HUES48 (cell line): ENCODE measurements at regions not wholly inside any gene's neighbourhood (a gene's known extent, or its start where the extent isn't known, plus 50 kb on each side); places are given as distances from the start of the nearest gene placed in this dataset.

ENCODE experiments used
- H3K27ac ChIP-seq: one replicate; pipeline ENCODE4 v1.7.0; 2013; ENCODE audit warnings: low read depth, low read length, inconsistent platforms
- H3K27me3 ChIP-seq: 2 replicates; pipeline ENCODE4 v1.6.1; 2013; ENCODE audit warnings: mild to moderate bottlenecking, low read length; ENCODE audit not compliant: control insufficient read depth, insufficient read depth
- H3K36me3 ChIP-seq: 2 replicates; pipeline ENCODE4 v1.6.1; 2013; ENCODE audit warnings: low read length; ENCODE audit not compliant: control insufficient read depth, insufficient read depth
- H3K4me1 ChIP-seq: 2 replicates; pipeline ENCODE4 v1.6.1; 2013; ENCODE audit warnings: mild to moderate bottlenecking, low read length; ENCODE audit not compliant: control insufficient read depth, insufficient read depth
- H3K4me3 ChIP-seq: 2 replicates; pipeline ENCODE4 v1.5.1; 2013; ENCODE audit warnings: mild to moderate bottlenecking, low read depth, low read length
- H3K9ac ChIP-seq: 2 replicates; pipeline ENCODE4 v1.6.1; 2013; ENCODE audit warnings: mild to moderate bottlenecking, low read depth, low read length, moderate library complexity
- H3K9me3 ChIP-seq: 2 replicates; pipeline ENCODE4 v1.6.1; 2013; ENCODE audit warnings: low read length; ENCODE audit not compliant: control insufficient read depth, insufficient read depth

DNA sequence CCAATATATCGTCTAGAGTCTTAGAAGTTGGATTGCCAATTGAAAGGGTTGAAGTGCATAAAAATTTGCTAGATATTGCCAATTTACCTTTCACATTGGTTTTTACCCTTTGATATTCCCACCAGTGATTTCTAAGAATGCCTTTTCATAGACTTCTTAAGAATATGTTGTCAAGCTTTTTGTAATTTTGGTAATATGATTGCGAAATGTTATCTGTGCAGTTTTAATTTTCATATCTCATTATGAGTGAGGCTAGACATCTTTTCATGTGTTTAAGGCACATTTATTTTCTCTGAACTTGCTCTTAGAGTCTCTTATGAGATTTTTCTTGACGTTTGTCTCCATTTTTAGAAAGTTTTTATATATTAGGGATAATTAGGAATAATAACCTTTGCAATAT lies 567.2 kb downstream of the CCSER2 start:
- H3K27ac ChIP-seq, result no peak overlapping the region
- peaks cover 2% of the 10 kb centered on the region; the same call in 1 of the 2 replicates for H3K4me1 ChIP-seq
- H3K4me3 ChIP-seq, result no peak overlapping the region
- no peaks in the 10 kb centered on the region for H3K27me3 ChIP-seq
- no peaks in the 10 kb centered on the region for H3K9me3 ChIP-seq
- H3K36me3 ChIP-seq, result no peaks in the 10 kb centered on the region
- H3K9ac ChIP-seq, result no peak overlapping the region

DNA sequence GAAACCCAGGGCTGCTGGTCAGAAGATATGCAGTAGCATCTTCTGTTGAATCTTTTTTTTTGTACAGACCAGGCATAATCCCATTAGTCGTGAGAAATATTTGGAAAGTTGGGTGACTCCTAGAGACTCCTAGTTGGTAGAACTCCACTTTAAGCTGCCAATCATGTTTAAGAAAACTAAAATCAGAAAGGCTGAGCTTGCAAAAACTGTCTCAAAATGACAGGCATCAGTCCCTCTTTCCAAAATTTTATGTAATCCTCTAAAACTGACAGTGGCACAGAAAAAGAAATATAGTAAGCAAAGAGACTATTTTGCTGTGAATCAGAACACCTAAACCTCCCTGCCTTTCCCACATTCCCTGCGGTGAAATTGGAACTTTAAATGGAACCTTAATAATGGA lies 568.5 kb downstream of the CCSER2 start:
- Histone ChIP-seq H3K4me3 (no peak overlapping the region), H3K27ac (no peak overlapping the region), H3K27me3 (no peaks in the 10 kb centered on the region), H3K9ac (no peak overlapping the region), H3K9me3 (no peaks in the 10 kb centered on the region), H3K4me1 (peaks cover 5% of the 10 kb centered on the region; the same call in 1 of the 2 replicates), H3K36me3 (no peaks in the 10 kb centered on the region)

DNA sequence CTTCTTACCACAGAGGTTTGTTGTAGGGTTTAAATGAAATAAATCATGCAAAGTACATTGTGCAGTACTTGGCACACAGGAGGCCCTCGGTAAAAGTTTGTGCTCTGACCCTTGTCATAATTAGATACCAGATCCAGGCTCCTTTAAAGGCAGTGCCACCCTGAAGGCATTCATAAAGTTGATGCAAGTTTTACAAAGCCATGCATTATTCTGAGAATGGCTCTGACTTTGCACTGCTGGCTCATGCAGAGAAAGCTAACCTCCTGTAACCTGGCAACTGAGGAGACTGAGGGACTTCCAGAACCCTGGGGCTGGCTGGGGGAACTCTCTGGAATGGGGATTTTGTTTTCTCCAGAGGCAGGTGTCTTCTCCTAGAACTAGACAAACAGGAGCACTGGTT lies 570.9 kb downstream of the CCSER2 start:
- no peak overlapping the region for H3K4me3 ChIP-seq
- H3K27me3 ChIP-seq, result no peaks in the 10 kb centered on the region
- no peak overlapping the region for H3K27ac ChIP-seq
- no peaks in the 10 kb centered on the region for H3K36me3 ChIP-seq
- H3K4me1 ChIP-seq, result peaks cover 4% of the 10 kb centered on the region; the same call in 1 of the 2 replicates
- H3K9me3 ChIP-seq, result no peaks in the 10 kb centered on the region
- no peak overlapping the region for H3K9ac ChIP-seq

DNA sequence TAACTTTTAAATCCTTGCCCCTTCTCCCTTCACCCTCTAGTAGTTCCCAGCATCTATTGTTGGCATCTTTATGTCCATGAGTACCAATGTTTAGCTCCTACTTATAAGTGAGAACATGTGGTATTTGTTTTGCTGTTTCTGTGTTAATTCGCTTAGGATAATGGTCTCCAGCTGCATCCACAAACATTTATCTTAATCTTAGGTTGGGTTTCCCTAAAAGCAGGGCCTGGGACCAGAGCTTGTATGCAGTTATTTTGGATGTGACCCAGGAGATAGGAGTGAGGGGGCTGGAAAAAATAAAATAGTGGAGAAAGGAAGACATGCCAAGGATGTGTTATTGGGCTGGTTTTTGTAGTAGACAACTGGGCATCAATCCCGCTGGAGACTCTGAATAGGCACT lies 571.8 kb downstream of the CCSER2 start:
- no peak overlapping the region for H3K27ac ChIP-seq
- H3K36me3 ChIP-seq, result no peaks in the 10 kb centered on the region
- no peak overlapping the region for H3K4me3 ChIP-seq
- no peak overlapping the region for H3K9ac ChIP-seq
- no peaks in the 10 kb centered on the region for H3K9me3 ChIP-seq
- H3K4me1 ChIP-seq, result peaks cover 4% of the 10 kb centered on the region; the same call in 1 of the 2 replicates
- no peaks in the 10 kb centered on the region for H3K27me3 ChIP-seq

DNA sequence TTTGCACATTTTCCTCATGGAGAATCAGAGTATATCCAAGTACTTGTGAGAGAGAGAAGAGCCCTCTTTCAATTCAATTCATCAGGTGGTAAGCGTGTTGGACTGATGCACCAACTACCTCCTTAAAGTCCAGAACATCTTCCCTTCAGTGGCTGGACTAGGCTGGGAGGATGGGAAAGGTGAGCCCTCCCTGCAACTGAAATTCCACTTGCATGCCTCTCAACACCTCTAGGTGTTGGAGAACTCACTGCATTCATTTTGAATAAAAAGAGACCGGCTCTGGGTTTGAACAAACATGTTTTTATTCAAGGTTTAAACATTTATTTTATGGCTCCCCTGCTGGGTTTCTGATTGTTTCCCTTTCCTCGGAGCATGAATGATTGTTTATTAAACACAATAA lies 573.5 kb downstream of the CCSER2 start:
- Histone ChIP-seq H3K27ac (no peak overlapping the region), H3K4me1 (peaks cover 4% of the 10 kb centered on the region; the same call in 1 of the 2 replicates), H3K9me3 (no peaks in the 10 kb centered on the region), H3K36me3 (no peaks in the 10 kb centered on the region), H3K9ac (no peak overlapping the region), H3K27me3 (no peaks in the 10 kb centered on the region), H3K4me3 (no peak overlapping the region)

DNA sequence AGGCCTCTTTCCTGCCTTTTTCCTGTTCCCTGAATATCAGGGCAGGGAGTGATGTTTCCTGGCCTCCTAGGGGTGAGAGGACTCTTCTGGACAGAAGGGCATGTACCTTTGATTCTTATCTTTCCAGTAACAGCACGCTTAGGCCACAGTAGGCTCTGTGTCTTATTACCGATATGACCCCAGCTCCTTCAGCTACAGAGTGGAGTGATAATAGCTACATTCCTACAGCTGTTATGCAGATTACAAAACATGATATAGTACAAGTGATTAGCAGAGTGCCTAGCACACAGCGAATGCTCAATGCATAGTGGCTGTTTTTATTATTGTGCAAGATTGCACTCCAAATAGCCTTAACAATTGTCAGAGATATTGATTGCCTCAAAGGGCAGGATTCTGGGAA lies 574.2 kb downstream of the CCSER2 start:
- Histone ChIP-seq H3K9ac (no peak overlapping the region), H3K36me3 (no peaks in the 10 kb centered on the region), H3K27ac (no peak overlapping the region), H3K27me3 (no peaks in the 10 kb centered on the region), H3K4me3 (no peak overlapping the region), H3K9me3 (no peaks in the 10 kb centered on the region), H3K4me1 (peaks cover 4% of the 10 kb centered on the region; the same call in 1 of the 2 replicates)

DNA sequence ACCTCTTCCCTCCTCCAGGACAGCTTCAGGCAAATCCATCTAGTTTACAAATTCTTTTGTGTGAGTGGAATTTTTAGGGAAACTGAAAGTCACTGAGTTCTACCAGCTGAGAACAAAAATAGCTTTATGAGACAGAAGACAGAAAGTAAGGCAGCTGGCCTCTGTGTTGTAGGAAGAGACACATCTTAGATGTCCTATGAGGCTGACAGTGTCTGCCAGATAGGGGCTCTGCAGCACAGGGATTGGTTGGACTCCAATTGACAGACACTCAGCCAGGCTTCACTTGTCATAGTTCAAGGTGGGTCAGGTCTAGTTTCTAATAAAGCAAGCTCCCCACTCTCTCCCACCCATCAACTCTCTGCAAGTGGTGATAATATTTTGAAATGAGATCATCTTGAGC lies 574.9 kb downstream of the CCSER2 start:
- Histone ChIP-seq H3K9ac (no peak overlapping the region), H3K27me3 (no peaks in the 10 kb centered on the region)

DNA sequence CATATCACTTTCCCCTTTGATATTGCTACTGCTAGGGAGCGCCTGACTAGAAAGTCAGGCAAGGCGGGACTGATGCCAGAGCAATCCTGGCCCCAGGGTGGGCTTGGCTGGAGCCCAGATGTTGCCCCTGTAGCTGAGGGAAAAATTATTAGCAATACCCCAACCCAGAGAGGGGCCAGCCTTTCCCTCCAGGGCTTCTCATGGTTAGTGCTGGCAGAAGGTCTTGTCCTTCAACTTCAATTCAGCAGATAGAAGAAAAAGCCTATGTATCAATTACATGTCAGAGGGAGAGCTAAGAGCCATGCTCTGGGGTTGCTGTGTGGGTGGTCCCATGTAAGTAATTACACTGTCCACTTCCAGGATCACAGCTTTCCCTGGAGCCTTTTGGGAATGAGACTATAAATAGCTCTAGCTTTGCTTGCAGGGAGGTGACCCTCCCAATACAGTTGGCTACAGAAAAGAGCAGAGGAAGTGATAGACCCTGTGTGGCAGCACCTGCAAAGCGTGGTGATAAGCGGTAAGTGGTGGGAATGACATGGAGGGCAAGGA lies 579.1 kb downstream of the CCSER2 start:
- no peaks in the 10 kb centered on the region for H3K4me1 ChIP-seq
- no peaks in the 10 kb centered on the region for H3K36me3 ChIP-seq
- no peaks in the 10 kb centered on the region for H3K9me3 ChIP-seq
- no peaks in the 10 kb centered on the region for H3K27me3 ChIP-seq
- H3K27ac ChIP-seq, result no peak overlapping the region
- H3K4me3 ChIP-seq, result no peak overlapping the region
- H3K9ac ChIP-seq, result no peak overlapping the region

More for the DNA sequence above, 574.9 kb downstream of the CCSER2 start:
- Histone ChIP-seq H3K9me3 (no peaks in the 10 kb centered on the region), H3K36me3 (no peaks in the 10 kb centered on the region), H3K27ac (no peak overlapping the region), H3K4me3 (no peak overlapping the region), H3K4me1 (peaks cover 4% of the 10 kb centered on the region; the same call in 1 of the 2 replicates)

DNA sequence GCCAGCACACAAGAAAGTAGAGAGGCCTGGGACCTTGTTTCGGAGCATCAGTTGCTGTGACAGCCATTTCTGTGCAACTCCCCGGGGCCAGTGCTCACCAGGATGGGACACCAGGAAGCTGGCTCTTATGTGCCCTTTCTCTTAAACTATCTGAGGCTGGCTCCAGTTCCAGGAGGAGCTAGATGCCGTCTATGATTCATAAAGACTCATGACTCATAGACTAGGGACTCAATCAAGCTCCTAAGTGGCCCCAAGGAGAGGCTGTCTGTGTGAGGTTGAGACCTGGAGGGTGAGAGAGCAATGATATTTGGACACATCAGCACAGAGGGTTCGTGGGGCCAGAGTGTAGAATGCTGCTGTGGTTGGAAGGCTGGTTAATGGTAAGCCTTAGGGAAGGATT lies 580.1 kb downstream of the CCSER2 start:
- Histone ChIP-seq H3K36me3 (no peaks in the 10 kb centered on the region), H3K4me1 (no peaks in the 10 kb centered on the region), H3K27me3 (no peaks in the 10 kb centered on the region), H3K4me3 (no peak overlapping the region), H3K27ac (no peak overlapping the region), H3K9me3 (no peaks in the 10 kb centered on the region), H3K9ac (no peak overlapping the region)

DNA sequence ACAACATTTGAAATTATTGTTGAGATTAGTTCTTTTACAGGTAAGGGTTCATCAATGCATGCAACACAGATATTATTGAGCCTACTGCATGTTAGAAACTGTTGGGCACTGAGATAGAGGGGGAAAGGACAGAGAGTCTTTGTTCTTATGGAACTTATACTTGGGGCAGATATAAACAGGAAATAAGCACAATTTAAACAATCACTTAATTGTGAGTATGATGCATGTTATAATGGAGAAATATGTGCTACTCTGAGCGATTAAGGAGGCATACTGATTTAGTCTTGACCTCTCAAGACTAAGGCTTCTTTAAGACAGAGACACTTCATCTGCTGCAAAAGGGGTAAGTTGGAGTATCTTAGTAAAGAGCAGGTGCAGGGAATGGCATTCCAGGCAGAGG lies 593.3 kb downstream of the CCSER2 start:
- H3K9ac ChIP-seq, result no peak overlapping the region
- H3K27me3 ChIP-seq, result no peaks in the 10 kb centered on the region
- H3K4me3 ChIP-seq, result no peak overlapping the region
- H3K9me3 ChIP-seq, result no peaks in the 10 kb centered on the region; the same call in 1 of the 2 replicates
- H3K36me3 ChIP-seq, result no peaks in the 10 kb centered on the region
- no peaks in the 10 kb centered on the region for H3K4me1 ChIP-seq
- no peak overlapping the region for H3K27ac ChIP-seq

DNA sequence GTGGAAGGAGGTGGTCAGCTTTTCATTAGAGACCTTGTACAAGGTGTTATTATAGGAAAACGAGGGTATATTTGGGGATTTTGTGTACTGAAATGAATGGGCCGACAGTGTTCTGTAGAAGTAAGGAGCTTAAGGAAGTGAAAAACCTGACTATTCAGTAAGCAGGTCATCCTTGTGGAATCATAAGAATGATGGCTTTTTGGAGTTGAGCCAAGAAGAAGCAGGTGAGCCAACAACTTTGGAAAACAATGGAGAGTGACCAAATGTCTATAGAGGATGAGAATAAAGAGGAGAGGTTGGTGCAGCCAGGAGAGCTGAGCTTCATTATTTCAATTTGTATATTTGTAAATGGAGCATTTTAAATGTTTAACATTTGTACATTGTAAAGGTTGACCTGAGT lies 595.7 kb downstream of the CCSER2 start:
- Histone ChIP-seq H3K27me3 (no peaks in the 10 kb centered on the region), H3K4me1 (no peaks in the 10 kb centered on the region), H3K27ac (no peak overlapping the region), H3K9me3 (no peaks in the 10 kb centered on the region; the same call in 1 of the 2 replicates), H3K4me3 (no peak overlapping the region), H3K9ac (no peak overlapping the region), H3K36me3 (no peaks in the 10 kb centered on the region)
